HEK293 (cell line): ENCODE measurements at regions not wholly inside any gene's neighbourhood (a gene's known extent, or its start where the extent isn't known, plus 50 kb on each side); places are given as distances from the start of the nearest gene placed in this dataset.

Experiments
- KLF7 ChIP-seq: fragments of 450-650 bp; formaldehyde crosslinking; IDR thresholded peaks from 2 replicates; pipeline ENCODE4 v1.5.1; 2016; ENCODE audit warnings: missing biosample characterization, missing genetic modification characterization, borderline replicate concordance
- RBAK ChIP-seq: fragments of 450-650 bp; formaldehyde crosslinking; IDR thresholded peaks from 2 replicates; pipeline ENCODE4 v1.5.1; 2016; ENCODE audit warnings: missing biosample characterization, missing genetic modification characterization
- ZNF138 ChIP-seq: fragments of 450-650 bp; formaldehyde crosslinking; IDR thresholded peaks from 2 replicates; pipeline ENCODE4 v1.5.1; 2016; ENCODE audit warnings: missing biosample characterization, missing genetic modification characterization, borderline replicate concordance
- ZNF175 ChIP-seq: fragments of 450-650 bp; formaldehyde crosslinking; IDR thresholded peaks from 2 replicates; pipeline ENCODE4 v1.5.1; 2016; ENCODE audit warnings: missing biosample characterization, missing genetic modification characterization
- ZNF274 ChIP-seq, 2 experiments: fragments of 200-500 bp in 1 of 2; fragments of 450-650 bp in 1 of 2; sonication (Bioruptor generic) in 1 of 2; formaldehyde crosslinking in 1 of 2; IDR thresholded peaks; 2 replicates each; pipeline versions ENCODE4 v1.5.1 to v1.6.1; 2014 to 2016; ENCODE audit warnings: borderline replicate concordance in 1 of 2, inconsistent platforms in 1 of 2, low read length in 1 of 2, missing biosample characterization in 1 of 2, missing genetic modification characterization in 1 of 2
- TF ChIP-seq, protein P1 (sequence below): fragments of 450-650 bp; formaldehyde crosslinking; IDR thresholded peaks from 2 replicates; pipeline ENCODE4 v1.5.1; 2016; ENCODE audit warnings: missing biosample characterization, missing genetic modification characterization

- TF ChIP-seq KLF7 (tag by site-specific recombination) (no peak), ZNF138 (tag by site-specific recombination) (no peak), RBAK (tag by site-specific recombination) (no peak), ZNF175 (tag by site-specific recombination) (no peak), ZNF274 (IDR thresholded peaks at IDR 0.05; ENCODE audit: low read length) (no peak), ZNF274 (tag by site-specific recombination; IDR thresholded peaks at IDR 0.05; ENCODE audit: borderline replicate concordance) (no peak)
- TF ChIP-seq, protein P1, sequence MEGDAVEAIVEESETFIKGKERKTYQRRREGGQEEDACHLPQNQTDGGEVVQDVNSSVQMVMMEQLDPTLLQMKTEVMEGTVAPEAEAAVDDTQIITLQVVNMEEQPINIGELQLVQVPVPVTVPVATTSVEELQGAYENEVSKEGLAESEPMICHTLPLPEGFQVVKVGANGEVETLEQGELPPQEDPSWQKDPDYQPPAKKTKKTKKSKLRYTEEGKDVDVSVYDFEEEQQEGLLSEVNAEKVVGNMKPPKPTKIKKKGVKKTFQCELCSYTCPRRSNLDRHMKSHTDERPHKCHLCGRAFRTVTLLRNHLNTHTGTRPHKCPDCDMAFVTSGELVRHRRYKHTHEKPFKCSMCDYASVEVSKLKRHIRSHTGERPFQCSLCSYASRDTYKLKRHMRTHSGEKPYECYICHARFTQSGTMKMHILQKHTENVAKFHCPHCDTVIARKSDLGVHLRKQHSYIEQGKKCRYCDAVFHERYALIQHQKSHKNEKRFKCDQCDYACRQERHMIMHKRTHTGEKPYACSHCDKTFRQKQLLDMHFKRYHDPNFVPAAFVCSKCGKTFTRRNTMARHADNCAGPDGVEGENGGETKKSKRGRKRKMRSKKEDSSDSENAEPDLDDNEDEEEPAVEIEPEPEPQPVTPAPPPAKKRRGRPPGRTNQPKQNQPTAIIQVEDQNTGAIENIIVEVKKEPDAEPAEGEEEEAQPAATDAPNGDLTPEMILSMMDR (tag by site-specific recombination) = no peak
Observed at GRCh38 chrX:42276982-42277690, 353.8 kb upstream of the CASK start.
